Upper lobe of right lung (tissue), 1 donor: ENCODE measurements at regions not wholly inside any gene's neighbourhood (a gene's known extent, or its start where the extent isn't known, plus 50 kb on each side); places are given as distances from the start of the nearest gene placed in this dataset.

Experiments used
- ATAC-seq: fragments of 200-7000 bp; cut with Tn5 transposase; one replicate; pipeline ENCODE4 v1.9.1; 2020; ENCODE audit warnings: mild to moderate bottlenecking, moderate library complexity
- DNase-seq: peaks from one replicate; pipeline ENCODE4 v3.0.0-alpha.2; 2020
- H3K27ac ChIP-seq: fragments of 200-600 bp; one replicate; pipeline ENCODE4 v1.8.0; 2022
- H3K27me3 ChIP-seq: fragments of 200-600 bp; one replicate; pipeline ENCODE4 v1.8.0; 2022; ENCODE audit warnings: mild to moderate bottlenecking
- H3K36me3 ChIP-seq: fragments of 200-600 bp; one replicate; pipeline ENCODE4 v1.8.0; 2022
- H3K4me1 ChIP-seq: fragments of 200-600 bp; one replicate; pipeline ENCODE4 v1.8.0; 2022
- H3K4me3 ChIP-seq: fragments of 200-600 bp; one replicate; pipeline ENCODE4 v1.8.0; 2022; ENCODE audit warnings: mild to moderate bottlenecking
- H3K9me3 ChIP-seq: fragments of 200-600 bp; one replicate; pipeline ENCODE4 v1.8.0; 2022
- intact Hi-C: fragments of 100-400 bp; cut with DNase I; formaldehyde crosslinking; loops from one replicate; pipeline ENCODE4 v1.11.0; 2022
- TF ChIP-seq, protein P1 (sequence below): fragments of 200-600 bp; IDR thresholded peaks from one replicate; pipeline ENCODE4 v1.8.0; 2022; ENCODE audit warnings: antibody characterized with exemption
- donor health status: DM: no; HTN: yes; CAD: no; lungs with severe emphysema.

DNA sequence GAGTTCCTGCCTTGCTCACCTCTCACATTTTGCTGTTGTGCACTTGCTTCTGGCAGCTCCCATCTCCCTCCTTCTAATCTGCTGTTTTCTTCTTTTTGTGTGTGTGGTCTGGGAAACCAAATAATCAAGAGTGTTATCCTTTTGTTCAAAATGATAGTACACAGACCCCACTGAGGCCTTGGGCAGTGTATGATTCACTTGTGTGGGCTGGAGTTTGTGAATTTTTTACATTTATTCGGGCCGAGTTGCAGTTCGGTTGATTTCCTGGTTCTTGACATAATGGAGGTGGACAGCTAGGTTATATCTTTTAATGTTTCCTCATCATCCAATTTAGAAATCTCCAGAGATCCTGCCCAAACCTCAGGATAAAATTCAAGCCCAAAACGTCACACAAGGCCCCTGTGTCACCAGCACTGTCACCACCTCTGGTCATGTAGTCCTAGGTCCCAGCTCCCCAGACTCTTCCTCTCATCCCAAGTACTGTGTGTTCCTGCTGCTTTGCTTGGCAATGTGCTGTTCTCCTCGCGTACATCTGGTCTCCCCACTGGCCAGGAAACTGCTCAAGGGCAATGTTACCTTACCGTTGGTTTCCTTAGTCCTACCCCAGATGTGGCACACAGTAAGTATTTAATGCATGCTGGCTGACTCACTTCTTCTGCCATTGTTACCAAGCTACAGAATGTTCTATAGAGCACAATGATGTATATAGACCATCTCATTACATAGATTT is 55.7 kb upstream of the PHACTR2 start:
- TF ChIP-seq, protein P1, sequence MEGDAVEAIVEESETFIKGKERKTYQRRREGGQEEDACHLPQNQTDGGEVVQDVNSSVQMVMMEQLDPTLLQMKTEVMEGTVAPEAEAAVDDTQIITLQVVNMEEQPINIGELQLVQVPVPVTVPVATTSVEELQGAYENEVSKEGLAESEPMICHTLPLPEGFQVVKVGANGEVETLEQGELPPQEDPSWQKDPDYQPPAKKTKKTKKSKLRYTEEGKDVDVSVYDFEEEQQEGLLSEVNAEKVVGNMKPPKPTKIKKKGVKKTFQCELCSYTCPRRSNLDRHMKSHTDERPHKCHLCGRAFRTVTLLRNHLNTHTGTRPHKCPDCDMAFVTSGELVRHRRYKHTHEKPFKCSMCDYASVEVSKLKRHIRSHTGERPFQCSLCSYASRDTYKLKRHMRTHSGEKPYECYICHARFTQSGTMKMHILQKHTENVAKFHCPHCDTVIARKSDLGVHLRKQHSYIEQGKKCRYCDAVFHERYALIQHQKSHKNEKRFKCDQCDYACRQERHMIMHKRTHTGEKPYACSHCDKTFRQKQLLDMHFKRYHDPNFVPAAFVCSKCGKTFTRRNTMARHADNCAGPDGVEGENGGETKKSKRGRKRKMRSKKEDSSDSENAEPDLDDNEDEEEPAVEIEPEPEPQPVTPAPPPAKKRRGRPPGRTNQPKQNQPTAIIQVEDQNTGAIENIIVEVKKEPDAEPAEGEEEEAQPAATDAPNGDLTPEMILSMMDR = no peak
- Histone ChIP-seq H3K9me3 (no peaks in the 10 kb centered on the region), H3K27ac (no peak overlapping the region), H3K4me3 (no peak overlapping the region), H3K36me3 (no peaks in the 10 kb centered on the region), H3K4me1 (peaks cover 5% of the 10 kb centered on the region), H3K27me3 (no peaks in the 10 kb centered on the region)
- intact Hi-C loops = no loop called here
- ATAC-seq = no peak
- DNase-seq = no peak

DNA sequence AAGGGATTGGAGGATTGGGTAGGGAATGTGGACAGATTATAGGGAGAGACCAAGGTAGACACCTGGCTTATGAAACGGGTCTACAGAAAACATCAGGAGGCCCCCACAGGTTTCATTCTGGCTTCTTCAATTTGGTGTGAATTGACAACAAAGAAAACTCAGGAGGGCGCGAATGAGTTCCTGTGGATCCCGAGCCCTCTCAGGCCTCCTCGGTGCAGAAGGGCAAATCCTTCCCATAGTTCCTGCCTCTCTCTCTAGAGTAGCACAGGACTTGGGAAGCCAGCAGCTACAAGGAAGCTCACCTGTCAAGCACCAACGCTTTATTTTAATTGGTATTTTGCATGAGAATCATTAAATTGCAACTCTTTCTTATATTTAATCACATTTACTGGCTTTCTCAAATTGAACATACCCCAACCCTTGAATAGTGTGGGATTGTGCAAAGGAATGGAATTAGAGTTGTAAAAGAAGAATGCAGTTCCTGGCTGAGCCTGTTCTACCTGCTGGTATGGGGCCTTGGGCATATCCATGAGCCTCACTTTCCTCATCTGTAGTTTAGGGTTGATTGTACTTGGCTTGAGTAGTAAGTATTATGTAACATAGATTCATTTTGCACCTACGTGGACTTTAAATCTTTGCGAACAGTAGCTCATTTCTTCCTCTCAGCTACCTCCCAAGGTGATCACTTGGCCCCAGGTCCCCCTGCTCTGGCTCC is 56.4 kb upstream of the PHACTR2 start:
- Histone ChIP-seq H3K4me1 (peaks cover 5% of the 10 kb centered on the region), H3K9me3 (no peaks in the 10 kb centered on the region), H3K27ac (no peak overlapping the region), H3K4me3 (no peak overlapping the region), H3K36me3 (no peaks in the 10 kb centered on the region), H3K27me3 (no peaks in the 10 kb centered on the region)
- TF ChIP-seq, protein P1 = no peak
- intact Hi-C loops = no loop called here
- DNase-seq (no peak), ATAC-seq (no peak)

DNA sequence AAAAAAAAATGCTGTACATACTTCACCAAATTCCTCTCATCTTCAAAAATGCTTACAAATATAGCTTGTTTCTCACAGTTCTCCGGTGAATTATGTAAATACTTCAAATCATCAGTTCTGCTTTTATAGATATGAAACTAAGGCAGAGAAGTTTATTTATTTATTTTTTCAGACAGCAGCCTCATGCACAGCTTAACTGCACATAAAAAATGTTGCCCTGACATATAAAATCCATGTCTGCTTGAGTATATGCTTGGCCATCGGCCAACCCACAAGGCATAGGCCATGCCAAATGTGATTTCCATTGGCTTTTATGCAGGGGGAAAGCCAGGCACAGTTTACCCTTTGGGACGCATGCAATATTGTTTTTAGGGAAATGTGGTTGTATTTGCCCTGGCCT is 57.3 kb upstream of the PHACTR2 start:
- peaks cover 5% of the 10 kb centered on the region for H3K4me1 ChIP-seq
- no peak overlapping the region for H3K4me3 ChIP-seq
- no peaks in the 10 kb centered on the region for H3K9me3 ChIP-seq
- H3K27me3 ChIP-seq = no peaks in the 10 kb centered on the region
- H3K27ac ChIP-seq = no peak overlapping the region
- H3K36me3 ChIP-seq = no peaks in the 10 kb centered on the region
- DNase-seq = no peak
- TF ChIP-seq, protein P1 = no peak
- no peak for ATAC-seq
- intact Hi-C loops = no loop called here

DNA sequence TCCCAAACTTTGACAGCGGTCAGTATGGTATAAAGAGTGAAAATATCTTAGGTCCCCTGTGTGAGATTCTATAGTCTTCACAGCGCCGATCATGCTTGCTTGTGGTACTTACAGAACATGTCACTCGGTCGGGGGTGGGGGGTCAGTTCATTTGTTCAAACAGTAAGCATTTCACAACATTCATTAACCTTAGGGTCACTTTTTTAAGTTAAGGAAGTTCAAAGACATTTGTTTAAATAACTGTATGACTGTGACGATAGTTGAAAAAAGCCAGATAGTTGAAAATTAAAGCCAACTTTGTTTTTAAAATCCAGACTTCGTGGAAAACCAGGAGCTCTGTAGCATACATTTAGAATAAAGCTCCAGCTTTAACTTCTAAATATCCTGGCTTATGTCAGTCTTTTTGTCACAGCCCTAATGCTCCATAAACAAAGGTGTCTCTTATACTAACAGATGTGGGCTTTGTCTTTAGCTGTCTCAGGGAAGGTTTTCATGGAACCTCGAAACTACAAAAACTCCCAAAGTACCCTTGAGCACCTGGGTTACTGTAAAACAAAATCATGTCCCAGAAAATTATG is 57.9 kb upstream of the PHACTR2 start:
- no peaks in the 10 kb centered on the region for H3K27me3 ChIP-seq
- TF ChIP-seq, protein P1 = no peak
- no peak for DNase-seq

DNA sequence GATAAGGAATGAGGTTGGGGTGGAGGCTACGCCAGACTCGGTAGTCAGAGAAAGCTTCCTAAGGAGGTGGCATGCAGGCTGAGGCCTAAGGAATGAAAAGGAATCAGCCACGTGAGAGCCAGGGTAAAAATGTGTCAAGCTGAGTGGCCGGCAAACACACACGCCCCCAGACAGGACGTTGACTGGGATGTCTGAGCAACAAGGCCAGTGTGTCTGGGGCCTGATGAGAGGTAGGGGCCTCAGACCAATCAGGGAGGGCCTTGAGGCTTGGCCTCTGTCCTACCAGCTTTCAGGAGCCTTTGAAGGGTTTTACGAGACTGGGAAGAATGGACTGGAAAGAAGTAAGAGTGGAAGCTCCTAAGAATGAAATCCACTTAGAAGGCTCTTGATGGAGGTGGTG is 61.0 kb upstream of the PHACTR2 start:
- H3K27me3 ChIP-seq = no peaks in the 10 kb centered on the region
- H3K4me1 ChIP-seq = peaks cover 12% of the 10 kb centered on the region
- TF ChIP-seq, protein P1 = no peak
- no peaks in the 10 kb centered on the region for H3K9me3 ChIP-seq
- intact Hi-C loops = no loop called here
- H3K27ac ChIP-seq = no peak overlapping the region
- H3K36me3 ChIP-seq = no peaks in the 10 kb centered on the region
- no peak overlapping the region for H3K4me3 ChIP-seq
- no peak for ATAC-seq
- DNase-seq = no peak

More for the DNA sequence above, 57.9 kb upstream of the PHACTR2 start:
- H3K36me3 ChIP-seq = no peaks in the 10 kb centered on the region
- H3K9me3 ChIP-seq = no peaks in the 10 kb centered on the region
- peaks cover 5% of the 10 kb centered on the region for H3K4me1 ChIP-seq
- no peak for ATAC-seq
- H3K4me3 ChIP-seq = no peak overlapping the region
- no peak overlapping the region for H3K27ac ChIP-seq
- intact Hi-C loops = no loop called here
